WERI-Rb-1 (cell line): ENCODE measurements at regions not wholly inside any gene's neighbourhood (a gene's known extent, or its start where the extent isn't known, plus 50 kb on each side); places are given as distances from the start of the nearest gene placed in this dataset.
"Not testable (repeated sequence)": the region's sequence is repeated elsewhere in the genome, so short reads cannot be mapped to it uniquely, and the experiment has no call there.

ENCODE experiments used
- DNase-seq: peaks from one replicate; pipeline ENCODE4 v3.0.0-alpha.2; 2020
- H3K27ac ChIP-seq: fragments of 250-450 bp; sonication (Bioruptor Pico); 2 replicates; pipeline ENCODE4 v1.5.1; 2020; ENCODE audit warnings: mild to moderate bottlenecking, moderate library complexity
- H3K27me3 ChIP-seq: fragments of 250-450 bp; sonication (Bioruptor Pico); 2 replicates; pipeline ENCODE4 v1.5.1; 2021; ENCODE audit warnings: mild to moderate bottlenecking, low read depth, moderate library complexity; ENCODE audit not compliant: insufficient read depth, severe bottlenecking
- H3K36me3 ChIP-seq: fragments of 250-450 bp; sonication (Bioruptor Pico); 2 replicates; pipeline ENCODE4 v1.5.1; 2020; ENCODE audit warnings: mild to moderate bottlenecking, moderate library complexity
- H3K4me3 ChIP-seq: 2 replicates; pipeline ENCODE4 v1.5.1; 2011; ENCODE audit warnings: low read depth, mild to moderate bottlenecking, control low read depth, low read length
- H3K9me3 ChIP-seq: fragments of 250-450 bp; sonication (Bioruptor Pico); 2 replicates; pipeline ENCODE4 v1.5.1; 2021; ENCODE audit warnings: mild to moderate bottlenecking, moderate library complexity; ENCODE audit not compliant: severe bottlenecking
- CTCF ChIP-seq: IDR thresholded peaks from 2 replicates; pipeline ENCODE4 v1.5.1; 2011; ENCODE audit warnings: low read depth, mild to moderate bottlenecking, control low read depth, inconsistent platforms, low read length

- Histone ChIP-seq H3K9me3 (no peaks in the 10 kb centered on the region), H3K4me3 (no peak overlapping the region), H3K27ac (no peak overlapping the region), H3K27me3 (no peaks in the 10 kb centered on the region), H3K36me3 (no peaks in the 10 kb centered on the region)
- no peak for DNase-seq
- TF ChIP-seq CTCF = no peak
Observed at GRCh38 chr1:183753464-183753891, 51.4 kb upstream of the RGL1 start.

- Histone ChIP-seq H3K27ac (no peak overlapping the region), H3K36me3 (no peaks in the 10 kb centered on the region), H3K4me3 (no peak overlapping the region), H3K27me3 (no peaks in the 10 kb centered on the region), H3K9me3 (no peaks in the 10 kb centered on the region)
- no peak for TF ChIP-seq CTCF
- DNase-seq = no peak
Observed at GRCh38 chr1:183744132-183744913, 60.6 kb upstream of the RGL1 start.

- H3K27me3 ChIP-seq = no peaks in the 10 kb centered on the region
- no peak overlapping the region for H3K27ac ChIP-seq
- no peaks in the 10 kb centered on the region for H3K36me3 ChIP-seq
- no peak overlapping the region for H3K4me3 ChIP-seq
- no peaks in the 10 kb centered on the region for H3K9me3 ChIP-seq
- TF ChIP-seq CTCF = no peak
- DNase-seq = no peak
Observed at GRCh38 chr1:183742355-183742754, 62.6 kb upstream of the RGL1 start.

GRCh38 chr1:183739741-183740271 lies 65.1 kb upstream of the RGL1 start:
- Histone ChIP-seq H3K4me3 (no peak overlapping the region), H3K27me3 (no peaks in the 10 kb centered on the region), H3K9me3 (no peaks in the 10 kb centered on the region), H3K36me3 (no peaks in the 10 kb centered on the region), H3K27ac (no peak overlapping the region)
- no peak for DNase-seq
- TF ChIP-seq CTCF = no peak

GRCh38 chr1:183739082-183739481 lies 65.8 kb upstream of the RGL1 start:
- no peak overlapping the region for H3K27ac ChIP-seq
- H3K27me3 ChIP-seq = no peaks in the 10 kb centered on the region
- TF ChIP-seq CTCF = no peak
- no peak overlapping the region for H3K4me3 ChIP-seq
- H3K36me3 ChIP-seq = no peaks in the 10 kb centered on the region
- H3K9me3 ChIP-seq = no peaks in the 10 kb centered on the region
- DNase-seq = no peak

GRCh38 chr1:183737916-183738315 lies 67.0 kb upstream of the RGL1 start:
- not testable (repeated sequence) for H3K4me3 ChIP-seq, H3K36me3 ChIP-seq, DNase-seq, H3K9me3 ChIP-seq, H3K27ac ChIP-seq, H3K27me3 ChIP-seq
